K562 (cell line): ENCODE measurements at regions not wholly inside any gene's neighbourhood (a gene's known extent, or its start where the extent isn't known, plus 50 kb on each side); places are given as distances from the start of the nearest gene placed in this dataset.
A peak's percentile ranks its signal among the peaks of the same experiment; 100 is the strongest.

Experiments
- ARNT ChIP-seq, 2 experiments: fragments of 450-650 bp; IDR thresholded peaks; 2 replicates each; pipeline ENCODE4 v1.6.1; 2016; ENCODE audit warnings: mild to moderate bottlenecking in 1 of 2
- CSDE1 ChIP-seq, 2 experiments: fragments of 450-650 bp; IDR thresholded peaks; 2 replicates each; pipeline ENCODE4 v1.6.1; 2016; ENCODE audit warnings: mild to moderate bottlenecking in 1 of 2
- ETV1 ChIP-seq: fragments of 450-650 bp; conservative IDR thresholded peaks from 2 replicates; pipeline ENCODE4 v1.6.1; 2016; ENCODE audit warnings: missing genetic modification characterization, control low read depth, low read depth, missing compliant biosample characterization
- MAFG ChIP-seq: fragments of 450-650 bp; conservative IDR thresholded peaks from 2 replicates; pipeline ENCODE4 v1.6.1; 2016; ENCODE audit warnings: missing genetic modification characterization, missing compliant biosample characterization
- MCM3 ChIP-seq: fragments of 450-650 bp; IDR thresholded peaks from 2 replicates; pipeline ENCODE4 v1.6.1; 2016
- POLR2AphosphoS5 ChIP-seq: IDR thresholded peaks from 2 replicates; pipeline ENCODE4 v1.6.1; 2011; ENCODE audit warnings: mild to moderate bottlenecking, low read depth, low read length, moderate library complexity; ENCODE audit not compliant: control insufficient read depth, insufficient read depth
- POLR3A ChIP-seq: IDR thresholded peaks from 2 replicates; pipeline ENCODE4 v1.6.1; 2011; ENCODE audit warnings: borderline replicate concordance, mild to moderate bottlenecking, moderate library complexity; ENCODE audit not compliant: insufficient read length, insufficient read depth; ENCODE audit errors: extremely low read depth
- SAFB2 ChIP-seq: fragments of 200-400 bp; formaldehyde crosslinking; IDR thresholded peaks from 2 replicates; pipeline ENCODE4 v1.6.1; 2018; ENCODE audit warnings: borderline replicate concordance, low read length, low read depth, moderate library complexity; ENCODE audit not compliant: severe bottlenecking
- SFPQ ChIP-seq: fragments of 200-400 bp; formaldehyde crosslinking; IDR thresholded peaks from 2 replicates; pipeline ENCODE4 v1.6.1; 2017; ENCODE audit warnings: mild to moderate bottlenecking, low read depth, low read length, moderate library complexity
- SMAD2 ChIP-seq: fragments of 150-350 bp; IDR thresholded peaks from 2 replicates; pipeline ENCODE4 v1.6.1; 2014; ENCODE audit warnings: low read depth, mild to moderate bottlenecking, low read length
- SMARCB1 ChIP-seq: IDR thresholded peaks from 2 replicates; pipeline ENCODE4 v1.6.1; 2011; ENCODE audit warnings: improper control_type of control experiment, low read depth; ENCODE audit not compliant: insufficient read length
- SREBF1 ChIP-seq: fragments of 150-350 bp; IDR thresholded peaks from 2 replicates; pipeline ENCODE4 v1.6.1; 2014; ENCODE audit warnings: antibody characterized with exemption, low read depth, low read length, borderline replicate concordance
- SREBF2 ChIP-seq: sonication (generic); formaldehyde crosslinking; IDR thresholded peaks from 2 replicates; pipeline ENCODE4 v1.4.0; 2020; ENCODE audit warnings: mild to moderate bottlenecking, missing genetic modification reagents
- TCF3 ChIP-seq: sonication (generic); formaldehyde crosslinking; IDR thresholded peaks from 2 replicates; pipeline ENCODE4 v1.4.0; 2020; ENCODE audit warnings: mild to moderate bottlenecking, missing genetic modification reagents
- TFAP4 ChIP-seq: sonication (generic); formaldehyde crosslinking; IDR thresholded peaks from 2 replicates; pipeline ENCODE4 v1.8.0; 2022; ENCODE audit warnings: missing genetic modification reagents, mild to moderate bottlenecking, moderate library complexity, borderline replicate concordance
- TFE3 ChIP-seq: fragments of 450-650 bp; formaldehyde crosslinking; IDR thresholded peaks from 2 replicates; pipeline ENCODE4 v1.4.0; 2020; ENCODE audit warnings: mild to moderate bottlenecking, mixed read lengths
- XRCC4 ChIP-seq: IDR thresholded peaks from one replicate; pipeline ENCODE4 v1.6.1; 2011; ENCODE audit not compliant: insufficient read depth, insufficient read length; ENCODE audit errors: extremely low read depth
- YY1 ChIP-seq, 3 experiments: IDR thresholded peaks; 2 replicates each; pipeline ENCODE4 v1.6.1; 2011; ENCODE audit warnings: low read length in 2 of 3, mild to moderate bottlenecking in 2 of 3, moderate library complexity in 2 of 3, borderline replicate concordance in 1 of 3, control low read depth in 1 of 3, low read depth in 1 of 3; ENCODE audit not compliant: insufficient read depth in 3 of 3, insufficient replicate concordance in 2 of 3, control insufficient read depth in 1 of 3, insufficient read length in 1 of 3; ENCODE audit errors: extremely low read depth in 1 of 3
- ZBTB17 ChIP-seq: fragments of 450-650 bp; formaldehyde crosslinking; IDR thresholded peaks from 2 replicates; pipeline ENCODE4 v1.4.0; 2020; ENCODE audit warnings: mild to moderate bottlenecking
- ZFX ChIP-seq: sonication (generic); formaldehyde crosslinking; IDR thresholded peaks from 2 replicates; pipeline ENCODE4 v1.8.0; 2022; ENCODE audit warnings: mild to moderate bottlenecking, missing genetic modification reagents, moderate library complexity
- ZKSCAN3 ChIP-seq: fragments of 250-450 bp; sonication (Bioruptor Pico); IDR thresholded peaks from 2 replicates; pipeline ENCODE4 v1.4.0; 2020
- ZNF282 ChIP-seq: sonication (generic); formaldehyde crosslinking; IDR thresholded peaks from 2 replicates; pipeline ENCODE4 v1.8.1; 2023; ENCODE audit warnings: missing genetic modification reagents
- TF ChIP-seq, protein P1 (sequence below): fragments of 450-650 bp; formaldehyde crosslinking; IDR thresholded peaks from 2 replicates; pipeline ENCODE4 v1.4.0; 2022; ENCODE audit warnings: missing genetic modification characterization

- peak; percentile 75 for TF ChIP-seq MAFG (tag)
- no peak for TF ChIP-seq ZKSCAN3 (CRISPR knock-in tag)
- TF ChIP-seq CSDE1 (IDR thresholded peaks at IDR 0.05), result no peak
- no peak for TF ChIP-seq YY1 (IDR thresholded peaks at IDR 0.05; ENCODE audit: borderline replicate concordance in 1 of 3, control insufficient read depth in 1 of 3, extremely low read depth in 1 of 3, insufficient read depth in 3 of 3, insufficient read length in 1 of 3, insufficient replicate concordance in 2 of 3, low read depth in 1 of 3, low read length in 2 of 3)
- TF ChIP-seq SAFB2, result no peak
- no peak for TF ChIP-seq SMAD2
- no peak for TF ChIP-seq SREBF1
- no peak for TF ChIP-seq SFPQ
- no peak for TF ChIP-seq POLR3A
- peak; percentile 82 for TF ChIP-seq POLR2AphosphoS5
- no peak for TF ChIP-seq ZBTB17 (CRISPR knock-in tag)
- no peak for TF ChIP-seq SREBF2 (CRISPR knock-in tag)
- peak; percentile 95 for TF ChIP-seq TCF3
- no peak for TF ChIP-seq SMARCB1
- no peak for TF ChIP-seq XRCC4
- no peak for TF ChIP-seq MCM3
- TF ChIP-seq TFAP4 (CRISPR knock-in tag), result no peak
- no peak for TF ChIP-seq ETV1 (tag)
- TF ChIP-seq TFE3 (CRISPR knock-in tag), result no peak
- no peak; a peak in 1 of 4 replicates for TF ChIP-seq ARNT (IDR thresholded peaks at IDR 0.05)
- no peak for TF ChIP-seq ZFX (CRISPR knock-in tag)
- TF ChIP-seq ZNF282 (CRISPR knock-in tag), result no peak
- TF ChIP-seq, protein P1, sequence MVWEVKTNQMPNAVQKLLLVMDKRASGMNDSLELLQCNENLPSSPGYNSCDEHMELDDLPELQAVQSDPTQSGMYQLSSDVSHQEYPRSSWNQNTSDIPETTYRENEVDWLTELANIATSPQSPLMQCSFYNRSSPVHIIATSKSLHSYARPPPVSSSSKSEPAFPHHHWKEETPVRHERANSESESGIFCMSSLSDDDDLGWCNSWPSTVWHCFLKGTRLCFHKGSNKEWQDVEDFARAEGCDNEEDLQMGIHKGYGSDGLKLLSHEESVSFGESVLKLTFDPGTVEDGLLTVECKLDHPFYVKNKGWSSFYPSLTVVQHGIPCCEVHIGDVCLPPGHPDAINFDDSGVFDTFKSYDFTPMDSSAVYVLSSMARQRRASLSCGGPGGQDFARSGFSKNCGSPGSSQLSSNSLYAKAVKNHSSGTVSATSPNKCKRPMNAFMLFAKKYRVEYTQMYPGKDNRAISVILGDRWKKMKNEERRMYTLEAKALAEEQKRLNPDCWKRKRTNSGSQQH (CRISPR knock-in tag), result no peak
Measured at GRCh38 chr5:89418407-89419085, 535.6 kb upstream of the MEF2C start (continued).
